ENCODE measurements at regions not wholly inside any gene's neighbourhood (a gene's known extent, or its start where the extent isn't known, plus 50 kb on each side); places are given as distances from the start of the nearest gene placed in this dataset.

DNA sequence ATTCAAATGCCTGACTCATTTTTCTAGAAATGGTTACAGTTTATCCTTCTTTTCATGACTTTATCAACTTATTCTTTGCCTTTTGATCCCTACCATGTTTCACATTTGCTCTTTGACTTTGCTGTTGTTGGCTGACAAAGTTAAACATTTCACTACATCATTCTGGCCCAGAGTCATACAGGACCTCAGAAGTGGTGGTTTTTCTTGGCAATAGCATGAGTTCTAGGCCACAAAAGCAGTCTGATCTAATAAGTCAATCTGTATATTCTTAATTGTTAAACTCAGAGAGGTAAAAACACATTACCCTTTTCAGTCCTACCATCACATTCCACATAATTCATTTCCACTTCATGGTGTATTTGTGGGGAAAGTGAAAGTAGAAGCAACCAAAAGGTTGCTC is 763.2 kb upstream of the TENM4 start:
- ChIA-PET POLR2A (ENCODE audit: partially characterized antibody) (no interaction called here), CTCF (ENCODE audit: partially characterized antibody) (no interaction called here)
- Histone ChIP-seq H3K4me3 (ENCODE audit: extremely low read depth in 1 of 4, insufficient read depth in 2 of 4, low read depth in 3 of 4, low read length in 4 of 4) (no peak overlapping the region), H3K27me3 (replicated peaks in 1 of 4; ENCODE audit: control insufficient read depth in 3 of 4, extremely low read depth in 1 of 4, insufficient read depth in 3 of 4, low read length in 3 of 4) (no peaks in the 10 kb centered on the region), H3K4me1 (replicated peaks in 1 of 4; ENCODE audit: control insufficient read depth in 3 of 4, insufficient read depth in 4 of 4, low read length in 3 of 4) (no peaks in the 10 kb centered on the region), H3K4me2 (ENCODE audit: insufficient read depth in 1 of 2, low read depth in 2 of 2, low read length in 2 of 2) (no peak overlapping the region), H4K20me1 (replicated peaks in 1 of 2; ENCODE audit: control insufficient read depth in 1 of 2, insufficient read depth in 2 of 2, low read length in 2 of 2) (no peaks in the 10 kb centered on the region), H4K8ac (ENCODE audit: extremely low read depth, insufficient read depth, low read length) (no peak overlapping the region), H4K5ac (ENCODE audit: insufficient read length, low read depth, low read length) (no peak overlapping the region), H3K14ac (ENCODE audit: insufficient read length) (no peak overlapping the region), H2AFZ (ENCODE audit: low read length) (no peak overlapping the region), H3K79me1 (ENCODE audit: low read depth, low read length) (no peaks in the 10 kb centered on the region), H3K56ac (replicated peaks; ENCODE audit: insufficient read length, low read depth, low read length) (no peak overlapping the region), H4K91ac (replicated peaks; ENCODE audit: insufficient read length, low read length) (no peak overlapping the region), H3K18ac (ENCODE audit: extremely low read depth, low read length) (no peak overlapping the region), H2BK12ac (ENCODE audit: low read depth, low read length) (no peak overlapping the region), H3K4ac (replicated peaks; ENCODE audit: insufficient read length, low read depth, low read length) (no peak overlapping the region), H2AK5ac (ENCODE audit: low read depth, low read length) (no peak overlapping the region), H3K23ac (ENCODE audit: insufficient read length) (no peak overlapping the region), H2BK15ac (ENCODE audit: low read length) (no peak overlapping the region), H3K9me3 (ENCODE audit: insufficient read depth in 2 of 2, low read depth in 1 of 2, low read length in 1 of 2) (no peaks in the 10 kb centered on the region), H3K23me2 (ENCODE audit: low read depth, low read length) (no peaks in the 10 kb centered on the region), H3K27ac (ENCODE audit: low read depth, low read length) (no peak overlapping the region), H2BK5ac (ENCODE audit: low read depth, low read length) (no peak overlapping the region), H3K79me2 (ENCODE audit: control insufficient read depth in 1 of 2, insufficient read depth in 2 of 2, low read length in 2 of 2) (no peaks in the 10 kb centered on the region), H3K36me3 (ENCODE audit: control insufficient read depth in 2 of 4, insufficient read depth in 4 of 4, low read length in 3 of 4) (no peaks in the 10 kb centered on the region), H3K9ac (replicated peaks in 1 of 4; ENCODE audit: extremely low read depth in 1 of 4, low read depth in 3 of 4, low read length in 3 of 4) (no peak overlapping the region), H2BK120ac (replicated peaks; ENCODE audit: low read depth, low read length) (no peak overlapping the region), H2BK20ac (ENCODE audit: low read length) (no peak overlapping the region)
- DNase-seq (ENCODE audit: low read depth in 1 of 2, low spot score in 2 of 2): no peak
- FAIRE-seq: no peak
- no peak for TF ChIP-seq SP4 (IDR thresholded peaks at IDR 0.05; ENCODE audit: low read length)

All from H1 (cell line).